C4-2B (cell line): ENCODE measurements at regions not wholly inside any gene's neighbourhood (a gene's known extent, or its start where the extent isn't known, plus 50 kb on each side); places are given as distances from the start of the nearest gene placed in this dataset.

ENCODE experiments used
- H3K27ac ChIP-seq: fragments of 450-650 bp; 2 replicates; pipeline ENCODE4 v1.5.1; 2017
- CTCF ChIP-seq: fragments of 450-650 bp; conservative IDR thresholded peaks from 2 replicates; pipeline ENCODE4 v1.5.1; 2017; ENCODE audit warnings: mild to moderate bottlenecking
- ZFX ChIP-seq: fragments of 450-650 bp; IDR thresholded peaks from 2 replicates; pipeline ENCODE4 v1.6.1; 2017

GRCh38 chr4:117203231-117203630 lies 117.9 kb upstream of the TRAM1L1 start:
- H3K27ac ChIP-seq = no peak overlapping the region
- TF ChIP-seq CTCF (no peak), ZFX (no peak)

- no peak overlapping the region for H3K27ac ChIP-seq
- TF ChIP-seq CTCF = no peak
These were observed 125.2 kb upstream of the TRAM1L1 start for GRCh38 chr4:117210551-117210950.

GRCh38 chr4:117224256-117224655 lies 138.9 kb upstream of the TRAM1L1 start:
- no peak for TF ChIP-seq CTCF
- TF ChIP-seq ZFX = no peak
- no peak overlapping the region for H3K27ac ChIP-seq

- TF ChIP-seq CTCF (no peak), ZFX (no peak)
- no peak overlapping the region for H3K27ac ChIP-seq
These were observed 140.1 kb upstream of the TRAM1L1 start for GRCh38 chr4:117225471-117225870.

- TF ChIP-seq ZFX (no peak), CTCF (no peak)
- H3K27ac ChIP-seq = no peak overlapping the region
These were observed 142.5 kb upstream of the TRAM1L1 start for GRCh38 chr4:117227925-117228324.

GRCh38 chr4:117239434-117239833 lies 154.1 kb upstream of the TRAM1L1 start:
- no peak overlapping the region for H3K27ac ChIP-seq
- no peak for TF ChIP-seq ZFX
- TF ChIP-seq CTCF = no peak

GRCh38 chr4:117249333-117249732 lies 164.0 kb upstream of the TRAM1L1 start:
- TF ChIP-seq CTCF (no peak), ZFX (no peak)
- H3K27ac ChIP-seq = no peak overlapping the region
